A549 (cell line): ENCODE measurements at regions not wholly inside any gene's neighbourhood (a gene's known extent, or its start where the extent isn't known, plus 50 kb on each side); places are given as distances from the start of the nearest gene placed in this dataset.

Experiments
- CHD2 ChIP-seq: fragments of 150-350 bp; IDR thresholded peaks from 2 replicates; pipeline ENCODE4 v1.6.1; 2014; ENCODE audit warnings: low read length; ENCODE audit not compliant: partially characterized antibody
- EP300 ChIP-seq, 2 experiments: fragments of >200 bp; sonication (Bioruptor Twin); formaldehyde crosslinking; IDR thresholded peaks; 2 replicates in 1 of 2; 3 replicates in 1 of 2; pipeline ENCODE4 v1.6.1; 2016 to 2017
- HMGXB4 ChIP-seq: fragments of 250-450 bp; sonication (Bioruptor Pico); IDR thresholded peaks from 2 replicates; pipeline ENCODE4 v1.5.0; 2021; ENCODE audit warnings: mild to moderate bottlenecking, moderate library complexity, borderline replicate concordance

DNA sequence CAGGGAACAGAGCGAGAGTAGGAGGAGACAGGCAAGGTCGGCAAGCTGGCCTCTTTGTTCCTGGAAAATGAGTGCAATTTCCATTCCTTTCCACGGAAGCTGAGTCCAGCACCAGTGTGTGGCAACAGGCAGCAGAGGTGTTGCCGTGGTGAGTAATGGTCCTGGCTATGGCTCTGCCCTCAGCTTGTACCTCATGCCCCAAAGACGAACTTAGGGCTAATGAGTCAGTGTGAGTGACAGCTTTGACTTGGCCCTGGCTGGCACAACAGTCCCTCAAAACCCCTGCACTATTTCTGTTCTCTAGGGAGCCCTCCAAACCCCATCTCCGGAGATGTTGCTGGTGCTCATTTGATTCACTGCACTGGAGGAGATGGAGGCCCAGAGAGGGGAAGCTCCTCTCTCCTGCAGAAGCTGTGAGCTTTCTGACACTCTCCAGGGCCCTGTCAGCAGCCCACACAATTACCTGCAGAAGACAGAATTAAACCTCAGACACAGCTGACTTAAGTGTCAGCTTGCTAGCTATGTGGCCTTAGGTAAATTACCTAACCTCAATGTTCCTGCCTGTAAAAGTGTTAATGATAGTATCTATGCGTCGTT, 129.9 kb downstream of the TMEM132E start:
- no peak for TF ChIP-seq HMGXB4
- no peak for TF ChIP-seq EP300 (IDR thresholded peaks at IDR 0.05)
- no peak for TF ChIP-seq CHD2
